DMS53 treated with DMSO at 0.1 percent for 48 hours (cell line): ENCODE measurements at regions not wholly inside any gene's neighbourhood (a gene's known extent, or its start where the extent isn't known, plus 50 kb on each side); places are given as distances from the start of the nearest gene placed in this dataset.
A peak's percentile ranks its signal among the peaks of the same experiment; 100 is the strongest.

ENCODE experiments used
- DNase-seq: peaks from one replicate; lab custom pipeline; 2025; ENCODE audit not compliant: unreplicated experiment; lab: John Stamatoyannopoulos, UW

- DNase-seq = no peak
Observed at GRCh38 chr6:156725712-156726111, 51.5 kb upstream of the ARID1B start.

GRCh38 chr6:156720691-156721685, 56.2 kb upstream of the ARID1B start:
- peak; percentile 25 for DNase-seq

- peak; percentile 92 for DNase-seq
Observed at GRCh38 chr6:156719720-156720563, 57.2 kb upstream of the ARID1B start.

- no peak for DNase-seq
Observed at GRCh38 chr6:156719395-156719719, 57.8 kb upstream of the ARID1B start.

GRCh38 chr6:156718647-156719394, 58.4 kb upstream of the ARID1B start:
- DNase-seq = peak; percentile 66

DNA sequence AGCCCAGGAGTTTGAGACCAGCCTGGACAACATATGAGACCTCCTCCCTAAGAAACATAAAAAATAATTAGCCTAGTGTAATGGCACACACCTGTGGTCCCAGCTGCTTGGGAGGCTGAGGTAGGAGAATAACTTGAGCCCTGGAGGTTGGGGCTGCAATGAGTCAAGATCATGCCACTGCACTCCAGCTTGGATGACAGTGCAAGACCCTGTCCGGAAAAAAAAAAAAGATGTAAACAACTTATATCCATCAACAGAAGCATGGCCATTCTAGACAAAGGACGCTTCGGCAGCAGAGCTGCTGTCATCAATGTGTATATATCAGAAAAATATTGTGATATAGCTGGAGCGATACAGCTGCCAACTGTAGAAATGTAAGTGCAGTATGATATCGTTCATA, 59.6 kb upstream of the ARID1B start:
- no peak for DNase-seq

DNA sequence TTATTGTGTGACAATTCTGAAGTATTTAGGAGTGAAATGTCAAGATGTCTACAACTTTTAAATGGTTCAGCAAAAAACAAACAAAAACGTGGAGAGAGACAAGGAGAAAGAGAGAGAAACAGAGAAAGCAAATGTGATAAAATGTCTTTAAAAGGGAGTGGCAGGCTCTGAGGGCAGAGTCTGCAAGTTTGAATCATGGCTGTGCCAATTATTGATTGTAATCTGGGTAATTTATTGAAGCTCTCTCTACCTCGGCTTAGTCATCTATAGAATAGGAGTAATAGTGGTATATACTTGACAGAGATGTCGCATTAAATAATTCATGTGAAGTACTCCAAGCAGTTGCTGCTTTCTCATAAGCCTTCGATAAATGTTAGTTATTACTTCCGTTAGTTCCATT, 61.3 kb upstream of the ARID1B start:
- DNase-seq = no peak

- no peak for DNase-seq
Observed at GRCh38 chr6:156713548-156713947, 63.6 kb upstream of the ARID1B start.

GRCh38 chr6:156710479-156710878, 66.7 kb upstream of the ARID1B start:
- no peak for DNase-seq

GRCh38 chr6:156707818-156708217, 69.4 kb upstream of the ARID1B start:
- no peak for DNase-seq

DNA sequence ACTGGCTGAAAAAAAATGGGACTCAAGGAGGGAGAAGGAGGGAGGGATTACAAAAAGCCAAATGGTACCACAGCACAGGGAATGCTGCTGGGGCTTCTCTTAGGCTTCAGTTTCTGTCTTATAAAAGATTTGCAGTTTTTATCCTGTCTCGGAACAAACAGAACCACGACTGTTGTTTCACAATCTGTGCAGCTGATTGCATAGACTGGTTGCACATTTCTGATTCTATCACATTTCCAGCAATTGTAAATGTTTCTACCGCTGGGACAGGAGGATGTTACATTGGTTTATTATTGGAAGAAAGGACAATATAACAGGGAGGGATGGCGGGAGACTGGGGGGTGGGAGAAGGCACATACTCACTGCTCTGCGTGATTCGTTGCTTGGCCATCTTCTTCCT, 73.5 kb upstream of the ARID1B start:
- DNase-seq = no peak

- no peak for DNase-seq
Observed at GRCh38 chr6:156701966-156702365, 75.2 kb upstream of the ARID1B start.

DNA sequence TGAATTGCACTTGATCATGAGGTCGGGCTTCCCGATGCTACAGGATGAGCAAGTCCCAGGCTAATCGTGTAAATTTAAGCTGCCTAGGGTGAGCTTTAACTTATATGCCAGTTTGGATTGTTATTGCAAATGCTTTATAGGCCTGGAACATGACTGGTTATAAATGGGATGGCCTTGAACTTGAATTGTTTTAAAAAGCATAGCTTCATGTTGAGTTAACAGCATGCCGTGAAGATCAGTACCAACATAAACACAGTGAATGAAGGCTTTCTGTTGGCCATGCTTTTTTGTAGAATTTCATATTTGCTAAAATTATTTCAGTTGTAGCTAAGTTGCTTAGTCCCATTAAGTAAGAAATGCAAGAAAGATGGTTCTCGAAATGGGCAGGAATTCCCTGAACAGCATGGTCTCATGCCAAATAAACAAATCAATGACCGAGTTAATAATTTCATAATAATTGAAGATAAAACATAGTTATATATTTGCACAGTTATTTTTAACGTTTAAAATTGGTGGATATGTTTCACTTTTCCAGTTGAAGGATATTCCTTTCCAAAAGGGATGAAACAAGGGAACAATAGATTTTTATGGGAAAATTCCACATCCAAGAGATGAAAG, 76.6 kb upstream of the ARID1B start:
- no peak for DNase-seq

DNA sequence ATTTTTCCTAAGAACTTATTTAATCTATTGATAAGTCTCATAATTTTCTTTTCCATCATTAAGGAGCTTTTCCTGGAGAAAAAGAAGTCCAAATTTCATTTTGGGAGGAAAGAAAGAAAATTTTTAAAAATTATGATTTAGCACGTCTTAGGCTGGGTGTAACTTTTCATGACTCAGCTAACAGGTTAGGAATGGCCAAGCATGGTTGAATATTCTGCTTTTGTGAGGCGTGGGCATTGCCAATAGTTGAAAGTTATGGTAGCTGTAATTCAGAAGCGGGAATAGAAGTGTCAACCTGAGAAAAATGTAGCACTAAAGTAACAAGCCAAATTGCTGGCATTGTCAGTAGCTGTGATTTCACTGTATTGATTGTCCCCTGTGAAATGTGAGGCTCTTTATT, 77.2 kb upstream of the ARID1B start:
- DNase-seq = no peak

- DNase-seq = no peak
Observed at GRCh38 chr6:156699017-156699421, 78.2 kb upstream of the ARID1B start.

GRCh38 chr6:156698239-156699016, 78.8 kb upstream of the ARID1B start:
- DNase-seq = no peak

GRCh38 chr6:156697225-156697830, 79.8 kb upstream of the ARID1B start:
- no peak for DNase-seq

- DNase-seq = no peak
Observed at GRCh38 chr6:156695742-156696141, 81.4 kb upstream of the ARID1B start.

- no peak for DNase-seq
Observed at GRCh38 chr6:156694679-156695078, 82.5 kb upstream of the ARID1B start.

DNA sequence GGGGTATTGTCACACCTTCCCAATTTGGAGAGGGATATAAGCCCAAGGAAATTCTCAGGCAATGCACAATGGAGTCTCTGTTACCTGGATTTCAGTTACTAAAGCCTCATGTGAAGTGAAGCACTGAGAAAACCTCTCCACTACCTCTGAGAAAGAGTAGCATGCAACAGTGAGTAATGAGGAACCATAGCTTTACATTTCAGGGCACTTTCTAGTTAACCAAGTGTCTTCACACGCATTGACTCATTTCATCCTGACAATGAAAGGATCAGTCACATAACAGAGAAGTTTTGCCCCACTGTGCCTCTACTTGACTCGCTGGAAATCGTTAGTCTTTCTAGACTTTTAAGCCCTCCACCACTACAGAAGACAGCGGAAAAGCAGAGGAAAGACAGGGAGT, 86.2 kb upstream of the ARID1B start:
- no peak for DNase-seq
